CD14-positive monocyte (primary cell): ENCODE measurements at regions not wholly inside any gene's neighbourhood (a gene's known extent, or its start where the extent isn't known, plus 50 kb on each side); places are given as distances from the start of the nearest gene placed in this dataset.

Experiments used
- DNase-seq, 3 donors: peaks; one replicate each; pipeline ENCODE4 v3.0.0-alpha.2; 2011 to 2022
- H2AFZ ChIP-seq: 2 replicates; pipeline ENCODE4 v1.6.0; 2012; ENCODE audit warnings: mild to moderate bottlenecking, low read depth, low read length, inconsistent platforms; ENCODE audit not compliant: insufficient read depth, poor library complexity, severe bottlenecking
- H3K27ac ChIP-seq, 2 donors: 1 replicate in 1 of 2; 2 replicates in 1 of 2; pipeline ENCODE4 v1.5.1; 2012 to 2013; ENCODE audit warnings: low read length in 2 of 2, control low read depth in 1 of 2, inconsistent platforms in 1 of 2, low read depth in 1 of 2, mild to moderate bottlenecking in 1 of 2
- H3K27me3 ChIP-seq, 2 donors: one replicate each; pipeline versions ENCODE4 v1.6.0 to v1.6.1; 2011 to 2013; ENCODE audit warnings: low read length in 2 of 2; ENCODE audit not compliant: control insufficient read depth in 2 of 2, insufficient read depth in 2 of 2
- H3K36me3 ChIP-seq, 2 donors: replicated peaks in 1 of 2; 1 replicate in 1 of 2; 2 replicates in 1 of 2; pipeline versions ENCODE4 v1.5.1 to v1.6.1; 2012 to 2013; ENCODE audit warnings: low read length in 2 of 2, control low read depth in 1 of 2, inconsistent platforms in 1 of 2, mild to moderate bottlenecking in 1 of 2; ENCODE audit not compliant: insufficient read depth in 2 of 2, control insufficient read depth in 1 of 2
- H3K4me1 ChIP-seq, 2 donors: 1 replicate in 1 of 2; 2 replicates in 1 of 2; pipeline versions ENCODE4 v1.5.1 to v1.6.1; 2012 to 2013; ENCODE audit warnings: low read length in 2 of 2, control low read depth in 1 of 2, inconsistent platforms in 1 of 2, mild to moderate bottlenecking in 1 of 2, moderate library complexity in 1 of 2; ENCODE audit not compliant: insufficient read depth in 2 of 2, control insufficient read depth in 1 of 2
- H3K4me2 ChIP-seq: replicated peaks from 2 replicates; pipeline ENCODE3; 2012; ENCODE audit warnings: low read length, moderate library complexity, mild to moderate bottlenecking; ENCODE audit not compliant: poor library complexity, severe bottlenecking; ENCODE audit errors: extremely low read depth
- H3K4me3 ChIP-seq, 3 experiments: fragments of 200-600 bp in 1 of 3; sonication (generic) in 1 of 3; replicated peaks in 1 of 3; 1 replicate in 2 of 3; 2 replicates in 1 of 3; pipeline ENCODE4 v1.5.1; 2011 to 2013; ENCODE audit warnings: low read length in 3 of 3, mild to moderate bottlenecking in 3 of 3, control low read depth in 2 of 3, low read depth in 2 of 3, inconsistent platforms in 1 of 3, moderate library complexity in 1 of 3
- H3K79me2 ChIP-seq: 2 replicates; pipeline ENCODE4 v1.6.0; 2012; ENCODE audit warnings: mild to moderate bottlenecking, control low read depth, inconsistent platforms, low read length, moderate library complexity; ENCODE audit not compliant: insufficient read depth
- H3K9ac ChIP-seq: 2 replicates; pipeline ENCODE4 v1.6.0; 2017; ENCODE audit warnings: low read length, mild to moderate bottlenecking; ENCODE audit not compliant: insufficient read depth, poor library complexity, severe bottlenecking
- H3K9me3 ChIP-seq, 2 donors: replicated peaks in 1 of 2; 1 replicate in 1 of 2; 2 replicates in 1 of 2; pipeline versions ENCODE4 v1.5.1 to v1.6.1; 2012 to 2013; ENCODE audit warnings: low read length in 2 of 2, control low read depth in 1 of 2; ENCODE audit not compliant: control insufficient read depth in 1 of 2, insufficient read depth in 1 of 2
- H4K20me1 ChIP-seq: 2 replicates; pipeline ENCODE4 v1.6.0; 2012; ENCODE audit warnings: mild to moderate bottlenecking, low read length, control low read depth, moderate library complexity; ENCODE audit not compliant: insufficient read depth
- H3K27ac Mint-ChIP-seq, 7 donors: one replicate each; pipeline ENCODE4 v1.8.0; 2020; ENCODE audit warnings: mild to moderate bottlenecking in 7 of 7, mixed read lengths in 7 of 7, moderate library complexity in 6 of 7, inconsistent platforms in 2 of 7
- H3K27me3 Mint-ChIP-seq, 3 donors: one replicate each; pipeline ENCODE4 v1.8.0; 2021 to 2022; ENCODE audit warnings: low read depth in 3 of 3, mild to moderate bottlenecking in 3 of 3, mixed read lengths in 3 of 3, moderate library complexity in 3 of 3, inconsistent platforms in 1 of 3
- H3K36me3 Mint-ChIP-seq, 2 donors: one replicate each; pipeline ENCODE4 v1.8.0; 2020; ENCODE audit warnings: mixed read lengths in 2 of 2, inconsistent platforms in 1 of 2, mild to moderate bottlenecking in 1 of 2
- H3K4me1 Mint-ChIP-seq: one replicate; pipeline ENCODE4 v1.8.0; 2020; ENCODE audit warnings: mild to moderate bottlenecking, mixed read lengths
- H3K4me3 Mint-ChIP-seq, 2 donors: one replicate each; pipeline ENCODE4 v1.8.0; 2020; ENCODE audit warnings: mild to moderate bottlenecking in 2 of 2, mixed read lengths in 2 of 2, moderate library complexity in 1 of 2
- H3K9me3 Mint-ChIP-seq, 7 donors: one replicate each; pipeline ENCODE4 v1.8.0; 2020 to 2022; ENCODE audit warnings: mixed read lengths in 7 of 7, mild to moderate bottlenecking in 6 of 7, moderate library complexity in 6 of 7, inconsistent platforms in 2 of 7
- WGBS: methylation state at CpG from one replicate; pipeline ENCODE4 v1.1.5; 2013; ENCODE audit warnings: missing lambda C conversion rate; ENCODE audit not compliant: insufficient coverage; 5-methylcytosine and 5-hydroxymethylcytosine counted together
- intact Hi-C, 2 donors: fragments of 100-400 bp; cut with micrococcal nuclease; formaldehyde crosslinking; loops; one replicate each; pipeline versions ENCODE4 v1.15.0 to v1.15.1; 2023
- TF ChIP-seq, protein P1 (sequence below): fragments of 200-600 bp; IDR thresholded peaks from one replicate; pipeline ENCODE4 v1.8.0; 2022; ENCODE audit warnings: antibody characterized with exemption, mild to moderate bottlenecking

DNA sequence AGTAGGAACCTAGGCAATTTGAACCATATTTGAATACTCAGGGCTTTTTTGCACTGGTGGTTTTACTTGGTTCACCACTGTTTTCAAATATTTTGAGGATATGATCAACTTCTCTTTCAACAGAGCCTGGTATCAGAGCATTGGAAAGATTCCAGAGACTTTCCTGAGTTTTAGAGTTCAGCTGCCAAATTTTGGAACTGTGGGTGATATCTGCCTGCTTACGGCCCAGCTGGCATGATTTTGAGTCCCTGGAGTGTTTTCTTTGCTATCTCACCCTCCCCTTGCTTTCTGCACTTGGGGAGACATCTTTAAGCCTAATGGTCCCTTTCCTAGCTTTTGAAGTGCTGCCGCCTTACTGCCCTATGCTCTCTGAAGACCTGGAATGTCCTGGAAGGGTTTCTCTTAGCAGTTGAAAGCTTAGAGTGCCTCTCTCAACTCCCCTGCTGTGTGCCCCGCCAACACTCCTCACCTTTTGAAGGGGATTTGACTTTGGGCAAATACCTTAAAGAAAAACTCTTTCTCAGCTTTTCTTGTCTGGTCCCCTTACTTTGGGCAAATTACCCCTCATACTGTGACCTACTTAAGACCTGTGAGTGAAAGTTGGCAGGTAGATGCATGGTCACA lies 539.1 kb downstream of the MFSD1 start:
- TF ChIP-seq, protein P1, sequence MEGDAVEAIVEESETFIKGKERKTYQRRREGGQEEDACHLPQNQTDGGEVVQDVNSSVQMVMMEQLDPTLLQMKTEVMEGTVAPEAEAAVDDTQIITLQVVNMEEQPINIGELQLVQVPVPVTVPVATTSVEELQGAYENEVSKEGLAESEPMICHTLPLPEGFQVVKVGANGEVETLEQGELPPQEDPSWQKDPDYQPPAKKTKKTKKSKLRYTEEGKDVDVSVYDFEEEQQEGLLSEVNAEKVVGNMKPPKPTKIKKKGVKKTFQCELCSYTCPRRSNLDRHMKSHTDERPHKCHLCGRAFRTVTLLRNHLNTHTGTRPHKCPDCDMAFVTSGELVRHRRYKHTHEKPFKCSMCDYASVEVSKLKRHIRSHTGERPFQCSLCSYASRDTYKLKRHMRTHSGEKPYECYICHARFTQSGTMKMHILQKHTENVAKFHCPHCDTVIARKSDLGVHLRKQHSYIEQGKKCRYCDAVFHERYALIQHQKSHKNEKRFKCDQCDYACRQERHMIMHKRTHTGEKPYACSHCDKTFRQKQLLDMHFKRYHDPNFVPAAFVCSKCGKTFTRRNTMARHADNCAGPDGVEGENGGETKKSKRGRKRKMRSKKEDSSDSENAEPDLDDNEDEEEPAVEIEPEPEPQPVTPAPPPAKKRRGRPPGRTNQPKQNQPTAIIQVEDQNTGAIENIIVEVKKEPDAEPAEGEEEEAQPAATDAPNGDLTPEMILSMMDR: no peak
- no peak overlapping the region for H3K27ac Mint-ChIP-seq
- Histone ChIP-seq H3K36me3 (no peaks in the 10 kb centered on the region), H3K79me2 (no peaks in the 10 kb centered on the region), H3K4me3 (no peak overlapping the region), H3K27ac (no peak overlapping the region), H3K27me3 (no peaks in the 10 kb centered on the region), H3K9me3 (peaks cover 4 to 6% of the 10 kb centered on the region in 2 donors), H2AFZ (no peak overlapping the region), H3K4me1 (no peaks in the 10 kb centered on the region), H4K20me1 (no peaks in the 10 kb centered on the region), H3K4me2 (no peak overlapping the region), H3K9ac (no peak overlapping the region)
- intact Hi-C loops: no loop called here
- H3K4me1 Mint-ChIP-seq: no peaks in the 10 kb centered on the region
- no CpG with 5 or more reads among the region's 3 CpGs for WGBS
- no peak for DNase-seq
- peaks cover 2 to 13% (median 5%) of the 10 kb centered on the region in 7 donors for H3K9me3 Mint-ChIP-seq
- no peak overlapping the region for H3K4me3 Mint-ChIP-seq
- peaks cover 0 to 2% (median 0%) of the 10 kb centered on the region in 3 donors for H3K27me3 Mint-ChIP-seq
- H3K36me3 Mint-ChIP-seq: no peaks in the 10 kb centered on the region

DNA sequence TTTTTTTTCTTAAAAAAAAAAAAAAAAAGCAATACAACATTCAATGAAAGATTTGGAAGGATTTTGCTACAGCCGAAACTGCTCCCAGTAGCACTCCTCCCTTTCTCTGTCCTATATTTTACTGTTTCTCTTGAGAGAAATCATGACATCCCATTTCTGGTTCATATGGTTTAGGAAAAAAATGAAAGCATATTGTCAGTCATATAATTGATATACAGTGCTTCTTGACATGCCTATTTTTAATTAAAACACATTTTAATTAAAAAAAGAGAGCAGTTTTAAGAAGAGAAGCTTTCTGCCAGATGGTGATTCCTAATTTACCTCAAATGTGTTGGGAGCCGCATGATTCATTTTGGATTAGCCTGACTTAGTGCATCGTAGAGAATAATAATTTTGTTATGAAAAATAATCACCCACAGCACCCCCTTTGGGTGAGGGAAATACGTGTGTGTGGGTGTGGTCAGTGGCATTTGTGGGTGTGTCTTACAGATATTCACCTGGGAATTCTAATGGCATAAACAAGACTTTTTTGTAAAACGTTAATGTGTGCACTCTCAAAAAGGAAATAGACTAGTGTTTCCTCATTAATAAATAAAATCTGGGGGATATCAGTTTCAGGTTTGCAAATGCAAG lies 544.5 kb downstream of the MFSD1 start:
- Mint-ChIP-seq H3K4me3 (no peak overlapping the region), H3K27ac (no peak overlapping the region), H3K4me1 (no peaks in the 10 kb centered on the region), H3K9me3 (peaks cover 0 to 7% (median 0%) of the 10 kb centered on the region in 7 donors), H3K36me3 (no peaks in the 10 kb centered on the region), H3K27me3 (peaks cover 0 to 2% (median 0%) of the 10 kb centered on the region in 3 donors)
- Histone ChIP-seq H3K36me3 (no peaks in the 10 kb centered on the region), H3K4me2 (no peak overlapping the region), H3K4me3 (no peak overlapping the region), H3K9ac (no peak overlapping the region), H2AFZ (no peak overlapping the region), H3K9me3 (peaks cover 0 to under 1% of the 10 kb centered on the region in 2 donors), H3K4me1 (no peaks in the 10 kb centered on the region), H3K27me3 (no peaks in the 10 kb centered on the region), H4K20me1 (no peaks in the 10 kb centered on the region), H3K79me2 (no peaks in the 10 kb centered on the region), H3K27ac (no peak overlapping the region)
- DNase-seq: no peak
- TF ChIP-seq, protein P1: no peak
- WGBS: no CpG with 5 or more reads among the region's 5 CpGs
- intact Hi-C loops: no loop called here
